Esophagus squamous epithelium (tissue), 5 donors: ENCODE measurements at regions not wholly inside any gene's neighbourhood (a gene's known extent, or its start where the extent isn't known, plus 50 kb on each side); places are given as distances from the start of the nearest gene placed in this dataset.

ENCODE experiments used
- DNase-seq: peaks from one replicate; lab custom pipeline; 2025; lab: John Stamatoyannopoulos, UW
- H3K27ac ChIP-seq, 4 donors: fragments of 200-600 bp; sonication (generic); one replicate each; pipeline ENCODE4 v1.5.1; 2016 to 2019; ENCODE audit warnings: mild to moderate bottlenecking in 1 of 4
- H3K27me3 ChIP-seq, 4 donors: fragments of 200-600 bp; sonication (generic); 1 replicate in 3 of 4; 2 replicates in 1 of 4; pipeline versions ENCODE4 v1.5.1 to v1.6.0; 2017 to 2021; ENCODE audit warnings: antibody characterized with exemption in 1 of 4
- H3K36me3 ChIP-seq, 3 donors: fragments of 200-600 bp; sonication (generic); one replicate each; pipeline ENCODE4 v1.5.1; 2016 to 2019
- H3K4me1 ChIP-seq, 3 donors: fragments of 200-600 bp; sonication (generic); one replicate each; pipeline ENCODE4 v1.5.1; 2017 to 2019
- H3K4me3 ChIP-seq, 4 donors: fragments of 200-600 bp; sonication (generic); 1 replicate in 3 of 4; 2 replicates in 1 of 4; pipeline ENCODE4 v1.5.1; 2016 to 2019; ENCODE audit warnings: mild to moderate bottlenecking in 2 of 4, moderate library complexity in 1 of 4
- H3K9me3 ChIP-seq, 3 donors: fragments of 200-600 bp; sonication (generic); one replicate each; pipeline ENCODE4 v1.5.1; 2016 to 2019
- POLR2A ChIP-seq, 4 donors: fragments of 450-650 bp; IDR thresholded peaks; one replicate each; pipeline ENCODE4 v1.6.1; 2017; ENCODE audit warnings: antibody characterized with exemption in 4 of 4, mild to moderate bottlenecking in 4 of 4, moderate library complexity in 3 of 4
- WGBS, 2 donors: methylation state at CpG; one replicate each; pipeline ENCODE4 v1.1.5; 2018; 5-methylcytosine and 5-hydroxymethylcytosine counted together
- intact Hi-C: fragments of 100-400 bp; cut with DNase I; formaldehyde crosslinking; loops from one replicate; pipeline ENCODE4 v1.15.0; 2022
- TF ChIP-seq, protein P1 (sequence below), 6 experiments: fragments of 450-650 bp in 4 of 6; fragments of 200-600 bp in 2 of 6; sonication (generic) in 2 of 6; IDR thresholded peaks; one replicate each; pipeline ENCODE4 v1.5.1; 2016 to 2019; ENCODE audit warnings: antibody characterized with exemption in 6 of 6, mild to moderate bottlenecking in 4 of 6, moderate library complexity in 4 of 6
- donor health status: DM: yes; HTN: yes; CAD: no.

DNA sequence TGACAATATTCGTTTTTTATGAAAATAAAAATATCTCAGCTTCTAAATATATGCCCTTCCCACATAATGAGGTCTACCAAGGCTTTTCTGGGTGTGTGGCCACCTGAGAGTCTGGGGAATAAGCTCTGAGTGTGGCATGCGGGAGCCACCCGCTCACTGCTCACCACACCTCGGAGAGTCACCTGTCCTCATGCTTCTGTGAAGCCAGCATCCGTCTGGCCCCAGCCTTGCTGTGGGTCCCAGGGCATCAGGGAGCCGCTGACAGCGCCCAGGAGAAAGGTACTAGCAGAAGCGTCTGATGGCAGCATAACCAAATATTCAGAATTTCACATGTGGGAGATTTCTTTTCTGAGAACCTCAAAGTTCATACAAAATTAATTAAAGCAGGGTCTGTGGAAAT, 133.2 kb upstream of the IRX4 start:
- no peak for DNase-seq
- intact Hi-C loops: no loop called here

DNA sequence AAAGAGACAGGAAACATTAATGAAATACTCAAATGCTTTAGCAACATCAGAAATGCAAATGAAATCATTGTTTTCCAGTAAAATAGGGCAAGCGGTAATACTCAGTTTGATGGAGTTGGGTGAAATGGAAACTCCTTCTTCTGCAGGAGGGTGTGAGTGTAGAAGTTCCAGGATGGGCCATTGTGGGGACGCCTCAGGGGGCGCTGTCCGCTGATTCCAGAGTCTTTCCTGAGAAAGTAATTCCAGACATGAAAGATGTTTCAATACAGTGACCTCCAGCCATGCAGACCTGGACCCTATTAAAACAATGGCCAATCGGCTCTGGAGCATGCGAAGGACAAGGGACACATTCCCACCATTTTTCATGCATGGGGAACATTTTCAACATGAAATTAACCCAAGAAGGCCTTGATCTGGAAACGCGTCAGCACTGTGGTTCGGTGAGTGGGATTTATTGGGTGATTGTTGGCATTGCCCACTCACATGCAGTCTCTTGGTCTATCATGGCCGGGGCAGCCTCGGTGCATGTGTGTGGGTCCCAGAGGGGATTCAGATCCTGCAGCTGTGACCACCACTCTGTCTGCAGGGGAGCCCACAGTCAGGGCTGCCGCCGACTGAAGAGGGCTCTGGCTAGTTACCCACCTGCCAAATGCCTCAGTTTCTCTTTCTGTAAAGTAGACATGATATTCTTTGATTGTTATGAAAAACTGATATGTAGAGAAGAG, 132.6 kb upstream of the IRX4 start:
- intact Hi-C loops: no loop called here
- no peaks in the 10 kb centered on the region for H3K9me3 ChIP-seq
- H3K4me3 ChIP-seq: no peak overlapping the region
- DNase-seq: no peak
- H3K36me3 ChIP-seq: no peaks in the 10 kb centered on the region
- H3K4me1 ChIP-seq: peaks cover 0 to 21% (median 0%) of the 10 kb centered on the region in 3 donors
- TF ChIP-seq, protein P1, sequence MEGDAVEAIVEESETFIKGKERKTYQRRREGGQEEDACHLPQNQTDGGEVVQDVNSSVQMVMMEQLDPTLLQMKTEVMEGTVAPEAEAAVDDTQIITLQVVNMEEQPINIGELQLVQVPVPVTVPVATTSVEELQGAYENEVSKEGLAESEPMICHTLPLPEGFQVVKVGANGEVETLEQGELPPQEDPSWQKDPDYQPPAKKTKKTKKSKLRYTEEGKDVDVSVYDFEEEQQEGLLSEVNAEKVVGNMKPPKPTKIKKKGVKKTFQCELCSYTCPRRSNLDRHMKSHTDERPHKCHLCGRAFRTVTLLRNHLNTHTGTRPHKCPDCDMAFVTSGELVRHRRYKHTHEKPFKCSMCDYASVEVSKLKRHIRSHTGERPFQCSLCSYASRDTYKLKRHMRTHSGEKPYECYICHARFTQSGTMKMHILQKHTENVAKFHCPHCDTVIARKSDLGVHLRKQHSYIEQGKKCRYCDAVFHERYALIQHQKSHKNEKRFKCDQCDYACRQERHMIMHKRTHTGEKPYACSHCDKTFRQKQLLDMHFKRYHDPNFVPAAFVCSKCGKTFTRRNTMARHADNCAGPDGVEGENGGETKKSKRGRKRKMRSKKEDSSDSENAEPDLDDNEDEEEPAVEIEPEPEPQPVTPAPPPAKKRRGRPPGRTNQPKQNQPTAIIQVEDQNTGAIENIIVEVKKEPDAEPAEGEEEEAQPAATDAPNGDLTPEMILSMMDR (IDR thresholded peaks at IDR 0.05): no peak
- TF ChIP-seq POLR2A (IDR thresholded peaks at IDR 0.05): no peak
- no peak overlapping the region for H3K27ac ChIP-seq
- H3K27me3 ChIP-seq: no peaks in the 10 kb centered on the region
- 69 to 81% methylated on average over 5 to 11 of the region's 13 CpGs for WGBS, 2 donors

More for the DNA sequence above, 133.2 kb upstream of the IRX4 start:
- no peak for TF ChIP-seq POLR2A (IDR thresholded peaks at IDR 0.05)
- no peaks in the 10 kb centered on the region for H3K9me3 ChIP-seq
- H3K27ac ChIP-seq: no peak overlapping the region
- H3K4me1 ChIP-seq: peaks cover 0 to 26% (median 0%) of the 10 kb centered on the region in 3 donors
- H3K36me3 ChIP-seq: no peaks in the 10 kb centered on the region
- H3K27me3 ChIP-seq: no peaks in the 10 kb centered on the region
- no peak overlapping the region for H3K4me3 ChIP-seq
- 74 to 75% methylated on average over 7 to 8 of the region's 8 CpGs for WGBS, 2 donors

DNA sequence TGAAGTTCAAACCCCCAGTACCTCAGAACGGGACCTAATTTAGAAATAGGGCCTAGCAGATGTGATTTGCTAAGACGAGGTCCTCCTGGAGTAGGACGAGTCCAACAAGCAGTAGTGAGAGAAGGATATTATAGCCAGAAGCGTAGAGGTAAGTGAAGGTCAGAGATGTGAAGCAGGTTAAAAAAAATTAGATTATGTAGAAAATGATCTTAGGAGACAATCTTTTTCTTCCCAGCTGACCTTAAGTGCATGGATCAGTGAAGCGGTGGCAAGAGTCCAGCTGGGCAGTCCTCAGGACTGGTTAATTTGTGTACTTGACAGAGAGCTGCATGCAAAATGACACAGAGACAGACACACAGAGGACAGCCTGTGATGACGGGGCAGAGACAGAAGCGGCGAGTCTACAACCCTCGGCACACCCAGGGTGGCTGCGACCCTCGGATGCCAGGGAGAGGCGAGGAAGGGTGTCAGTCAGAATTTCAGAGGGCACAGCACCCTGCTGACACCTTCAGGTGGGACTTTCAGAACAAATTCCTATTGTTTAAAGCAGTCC, 131.4 kb upstream of the IRX4 start:
- Histone ChIP-seq H3K9me3 (no peaks in the 10 kb centered on the region), H3K27me3 (no peaks in the 10 kb centered on the region), H3K4me3 (no peak overlapping the region), H3K4me1 (peaks cover 0 to 21% (median 0%) of the 10 kb centered on the region in 3 donors), H3K27ac (no peak overlapping the region), H3K36me3 (no peaks in the 10 kb centered on the region)
- no peak for TF ChIP-seq POLR2A (IDR thresholded peaks at IDR 0.05)
- TF ChIP-seq, protein P1 (IDR thresholded peaks at IDR 0.05): no peak
- DNase-seq: no peak
- intact Hi-C loops: no loop called here
- WGBS, 2 donors: 78 to 83% methylated on average over 12 of the region's 12 CpGs

DNA sequence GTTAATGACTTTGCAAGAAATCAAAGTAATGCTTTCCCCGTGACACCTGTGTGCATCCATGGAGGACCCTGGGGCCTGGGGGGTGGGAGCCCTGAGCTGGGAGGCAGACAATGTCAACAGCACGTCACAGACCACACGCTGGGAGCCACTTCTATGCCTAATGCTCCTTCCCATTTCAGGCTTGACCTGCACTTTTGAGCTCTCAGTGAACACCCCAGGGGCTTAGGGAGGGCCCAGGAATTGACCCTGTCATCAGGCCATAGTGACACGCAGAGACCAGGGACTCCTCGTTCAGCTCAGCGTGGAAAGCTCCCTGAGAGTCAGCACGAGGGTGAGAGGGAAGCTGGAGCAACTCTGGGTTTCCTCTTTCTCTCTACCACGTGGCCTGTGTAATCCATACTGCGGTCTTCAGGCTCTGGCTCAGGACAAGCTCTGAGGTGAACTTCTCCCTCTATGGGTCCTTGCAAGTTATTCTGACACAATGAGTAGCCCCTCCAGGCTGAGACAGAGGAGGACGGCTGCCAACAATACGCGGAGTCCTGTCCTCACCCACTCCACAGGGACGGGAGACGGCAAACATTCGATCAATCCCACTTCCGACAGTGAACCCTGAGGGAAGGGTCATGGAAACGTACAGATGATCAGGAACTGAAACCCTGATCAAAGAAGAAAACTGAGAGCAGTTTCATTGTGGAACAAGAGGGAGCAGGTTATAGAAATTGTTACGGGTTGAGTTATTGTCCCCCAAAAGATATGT, 130.8 kb upstream of the IRX4 start:
- Histone ChIP-seq H3K4me3 (no peak overlapping the region), H3K4me1 (peaks cover 0 to 25% (median 0%) of the 10 kb centered on the region in 3 donors), H3K27ac (no peak overlapping the region), H3K36me3 (no peaks in the 10 kb centered on the region), H3K9me3 (no peaks in the 10 kb centered on the region), H3K27me3 (no peaks in the 10 kb centered on the region)
- intact Hi-C loops: no loop called here
- 62 to 67% methylated on average over 6 to 16 of the region's 18 CpGs for WGBS, 2 donors
- TF ChIP-seq POLR2A (IDR thresholded peaks at IDR 0.05): no peak
- TF ChIP-seq, protein P1 (IDR thresholded peaks at IDR 0.05): no peak
- no peak for DNase-seq

DNA sequence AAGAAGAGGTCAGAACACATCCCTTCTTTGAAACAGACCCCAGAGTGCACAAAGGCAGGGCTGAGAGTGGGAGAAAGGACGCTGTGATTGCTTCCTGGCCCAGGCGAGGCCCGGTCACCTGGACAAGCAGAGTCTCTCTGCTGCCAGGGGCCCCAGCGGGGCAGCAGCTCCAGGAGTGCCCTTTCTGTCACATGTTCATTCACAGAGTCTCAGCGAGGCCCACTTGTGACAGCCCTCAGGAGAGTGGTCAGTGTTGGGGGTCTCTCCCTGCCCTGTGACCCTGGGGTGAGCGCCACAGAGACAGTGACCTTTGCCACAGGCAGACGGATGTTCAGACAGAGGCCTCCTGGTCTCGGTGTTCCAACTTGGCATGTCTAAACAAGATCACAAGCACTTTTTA, 130.2 kb upstream of the IRX4 start:
- TF ChIP-seq, protein P1 (IDR thresholded peaks at IDR 0.05): no peak
- TF ChIP-seq POLR2A (IDR thresholded peaks at IDR 0.05): no peak
- Histone ChIP-seq H3K36me3 (no peaks in the 10 kb centered on the region), H3K27me3 (peaks cover 0 to 5% (median 0%) of the 10 kb centered on the region in 4 donors), H3K4me3 (no peak overlapping the region), H3K27ac (no peak overlapping the region), H3K4me1 (peaks cover 0 to 31% (median 5%) of the 10 kb centered on the region in 3 donors), H3K9me3 (no peaks in the 10 kb centered on the region)
- no peak for DNase-seq
- intact Hi-C loops: no loop called here
- 50 to 83% methylated on average over 1 of the region's 8 CpGs for WGBS, 2 donors
